ENCODE measurements at regions not wholly inside any gene's neighbourhood (a gene's known extent, or its start where the extent isn't known, plus 50 kb on each side); places are given as distances from the start of the nearest gene placed in this dataset.

GRCh38 chr3:170773682-170774425 lies 96.1 kb downstream of the RPL22L1 start:
- H3K4me1 Mint-ChIP-seq (ENCODE audit: low read depth) = no peaks in the 10 kb centered on the region
- H3K4me3 Mint-ChIP-seq = no peak overlapping the region
- H3K36me3 Mint-ChIP-seq (ENCODE audit: low read depth) = no peaks in the 10 kb centered on the region
- H3K9me3 Mint-ChIP-seq = no peaks in the 10 kb centered on the region
- intact Hi-C loops (cut with micrococcal nuclease) = no loop called here
- no peak overlapping the region for H3K27ac Mint-ChIP-seq
- H3K27me3 Mint-ChIP-seq = no peaks in the 10 kb centered on the region

GRCh38 chr3:170772175-170772574 lies 97.8 kb downstream of the RPL22L1 start:
- Mint-ChIP-seq H3K4me1 (ENCODE audit: low read depth) (no peaks in the 10 kb centered on the region), H3K9me3 (no peaks in the 10 kb centered on the region), H3K4me3 (no peak overlapping the region), H3K27me3 (no peaks in the 10 kb centered on the region), H3K27ac (no peak overlapping the region), H3K36me3 (ENCODE audit: low read depth) (no peaks in the 10 kb centered on the region)
- intact Hi-C loops (cut with micrococcal nuclease) = no loop called here

GRCh38 chr3:170768334-170768801 lies 101.6 kb downstream of the RPL22L1 start:
- Mint-ChIP-seq H3K36me3 (ENCODE audit: low read depth) (no peaks in the 10 kb centered on the region), H3K4me1 (ENCODE audit: low read depth) (no peaks in the 10 kb centered on the region), H3K4me3 (no peak overlapping the region), H3K27ac (no peak overlapping the region), H3K27me3 (no peaks in the 10 kb centered on the region), H3K9me3 (no peaks in the 10 kb centered on the region)
- intact Hi-C loops (cut with micrococcal nuclease) = no loop called here

GRCh38 chr3:170767576-170767941 lies 102.4 kb downstream of the RPL22L1 start:
- Mint-ChIP-seq H3K4me3 (no peak overlapping the region), H3K27me3 (no peaks in the 10 kb centered on the region), H3K9me3 (no peaks in the 10 kb centered on the region), H3K27ac (no peak overlapping the region), H3K36me3 (ENCODE audit: low read depth) (no peaks in the 10 kb centered on the region), H3K4me1 (ENCODE audit: low read depth) (no peaks in the 10 kb centered on the region)
- intact Hi-C loops (cut with micrococcal nuclease) = no loop called here

- Mint-ChIP-seq H3K27me3 (no peaks in the 10 kb centered on the region), H3K9me3 (no peaks in the 10 kb centered on the region), H3K36me3 (ENCODE audit: low read depth) (no peaks in the 10 kb centered on the region), H3K4me1 (ENCODE audit: low read depth) (no peaks in the 10 kb centered on the region), H3K4me3 (no peak overlapping the region), H3K27ac (no peak overlapping the region)
- intact Hi-C loops (cut with micrococcal nuclease) = no loop called here
Observed at GRCh38 chr3:170766823-170767575, 103.0 kb downstream of the RPL22L1 start.

GRCh38 chr3:170766253-170766652 lies 103.7 kb downstream of the RPL22L1 start:
- no peak overlapping the region for H3K27ac Mint-ChIP-seq
- no peaks in the 10 kb centered on the region for H3K4me1 Mint-ChIP-seq (ENCODE audit: low read depth)
- no peaks in the 10 kb centered on the region for H3K36me3 Mint-ChIP-seq (ENCODE audit: low read depth)
- intact Hi-C loops (cut with micrococcal nuclease) = no loop called here
- H3K9me3 Mint-ChIP-seq = no peaks in the 10 kb centered on the region
- no peaks in the 10 kb centered on the region for H3K27me3 Mint-ChIP-seq
- H3K4me3 Mint-ChIP-seq = no peak overlapping the region

GRCh38 chr3:170765419-170766078 lies 104.4 kb downstream of the RPL22L1 start:
- H3K36me3 Mint-ChIP-seq (ENCODE audit: low read depth) = no peaks in the 10 kb centered on the region
- no peaks in the 10 kb centered on the region for H3K27me3 Mint-ChIP-seq
- H3K9me3 Mint-ChIP-seq = no peaks in the 10 kb centered on the region
- intact Hi-C loops (cut with micrococcal nuclease) = no loop called here
- no peaks in the 10 kb centered on the region for H3K4me1 Mint-ChIP-seq (ENCODE audit: low read depth)
- no peak overlapping the region for H3K27ac Mint-ChIP-seq
- H3K4me3 Mint-ChIP-seq = no peak overlapping the region

GRCh38 chr3:170764017-170764416 lies 106.0 kb downstream of the RPL22L1 start:
- no peaks in the 10 kb centered on the region for H3K4me1 Mint-ChIP-seq (ENCODE audit: low read depth)
- H3K27me3 Mint-ChIP-seq = no peaks in the 10 kb centered on the region
- intact Hi-C loops (cut with micrococcal nuclease) = no loop called here
- H3K4me3 Mint-ChIP-seq = no peak overlapping the region
- no peaks in the 10 kb centered on the region for H3K36me3 Mint-ChIP-seq (ENCODE audit: low read depth)
- no peak overlapping the region for H3K27ac Mint-ChIP-seq
- no peaks in the 10 kb centered on the region for H3K9me3 Mint-ChIP-seq

GRCh38 chr3:170762064-170762463 lies 107.9 kb downstream of the RPL22L1 start:
- Mint-ChIP-seq H3K36me3 (ENCODE audit: low read depth) (no peaks in the 10 kb centered on the region), H3K27ac (no peak overlapping the region), H3K9me3 (no peaks in the 10 kb centered on the region), H3K4me1 (ENCODE audit: low read depth) (no peaks in the 10 kb centered on the region), H3K4me3 (no peak overlapping the region), H3K27me3 (no peaks in the 10 kb centered on the region)
- intact Hi-C loops (cut with micrococcal nuclease) = no loop called here

- H3K27me3 Mint-ChIP-seq = no peaks in the 10 kb centered on the region
- no peaks in the 10 kb centered on the region for H3K4me1 Mint-ChIP-seq (ENCODE audit: low read depth)
- intact Hi-C loops (cut with micrococcal nuclease) = no loop called here
- H3K4me3 Mint-ChIP-seq = no peak overlapping the region
- no peak overlapping the region for H3K27ac Mint-ChIP-seq
- H3K9me3 Mint-ChIP-seq = no peaks in the 10 kb centered on the region
- H3K36me3 Mint-ChIP-seq (ENCODE audit: low read depth) = no peaks in the 10 kb centered on the region
Observed at GRCh38 chr3:170761103-170761502, 108.9 kb downstream of the RPL22L1 start.

GRCh38 chr3:170760174-170760526 lies 109.8 kb downstream of the RPL22L1 start:
- H3K4me3 Mint-ChIP-seq = no peak overlapping the region
- H3K36me3 Mint-ChIP-seq (ENCODE audit: low read depth) = no peaks in the 10 kb centered on the region
- H3K27me3 Mint-ChIP-seq = no peaks in the 10 kb centered on the region
- H3K4me1 Mint-ChIP-seq (ENCODE audit: low read depth) = no peaks in the 10 kb centered on the region
- no peak overlapping the region for H3K27ac Mint-ChIP-seq
- H3K9me3 Mint-ChIP-seq = no peaks in the 10 kb centered on the region
- intact Hi-C loops (cut with micrococcal nuclease) = no loop called here

- H3K4me3 Mint-ChIP-seq = no peak overlapping the region
- no peak overlapping the region for H3K27ac Mint-ChIP-seq
Observed at GRCh38 chr3:170759511-170760173, 110.4 kb downstream of the RPL22L1 start.

GRCh38 chr3:170757038-170757437 lies 113.0 kb downstream of the RPL22L1 start:
- Mint-ChIP-seq H3K9me3 (no peaks in the 10 kb centered on the region), H3K4me3 (no peak overlapping the region), H3K27ac (no peak overlapping the region), H3K27me3 (no peaks in the 10 kb centered on the region), H3K4me1 (ENCODE audit: low read depth) (no peaks in the 10 kb centered on the region), H3K36me3 (ENCODE audit: low read depth) (no peaks in the 10 kb centered on the region)
- intact Hi-C loops (cut with micrococcal nuclease) = no loop called here

More at GRCh38 chr3:170759511-170760173, 110.4 kb downstream of the RPL22L1 start:
- no peaks in the 10 kb centered on the region for H3K4me1 Mint-ChIP-seq (ENCODE audit: low read depth)
- intact Hi-C loops (cut with micrococcal nuclease) = no loop called here
- no peaks in the 10 kb centered on the region for H3K36me3 Mint-ChIP-seq (ENCODE audit: low read depth)
- no peaks in the 10 kb centered on the region for H3K9me3 Mint-ChIP-seq
- no peaks in the 10 kb centered on the region for H3K27me3 Mint-ChIP-seq

- intact Hi-C loops (cut with micrococcal nuclease) = no loop called here
- peaks cover 5% of the 10 kb centered on the region for H3K27me3 Mint-ChIP-seq
- no peaks in the 10 kb centered on the region for H3K9me3 Mint-ChIP-seq
- no peaks in the 10 kb centered on the region for H3K36me3 Mint-ChIP-seq (ENCODE audit: low read depth)
- no peaks in the 10 kb centered on the region for H3K4me1 Mint-ChIP-seq (ENCODE audit: low read depth)
- H3K27ac Mint-ChIP-seq = no peak overlapping the region
- no peak overlapping the region for H3K4me3 Mint-ChIP-seq
Observed at GRCh38 chr3:170754311-170754693, 115.7 kb downstream of the RPL22L1 start.
